Ascending aorta (tissue), 2 donors: ENCODE measurements at regions not wholly inside any gene's neighbourhood (a gene's known extent, or its start where the extent isn't known, plus 50 kb on each side); places are given as distances from the start of the nearest gene placed in this dataset.

ENCODE experiments used
- DNase-seq, 2 donors: peaks; one replicate each; pipeline ENCODE4 v3.0.0-alpha.2; 2019; ENCODE audit warnings: low spot score in 2 of 2
- H3K27ac ChIP-seq, 2 donors: fragments of 200-600 bp; sonication (generic); one replicate each; pipeline ENCODE4 v1.5.1; 2016 to 2017; ENCODE audit warnings: mild to moderate bottlenecking in 1 of 2
- H3K27me3 ChIP-seq: fragments of 200-600 bp; sonication (generic); one replicate; pipeline ENCODE4 v1.5.1; 2017
- H3K36me3 ChIP-seq, 2 donors: fragments of 200-600 bp; sonication (generic); one replicate each; pipeline ENCODE4 v1.5.1; 2016
- H3K4me1 ChIP-seq, 2 donors: fragments of 200-600 bp; sonication (generic); one replicate each; pipeline ENCODE4 v1.5.1; 2016 to 2017; ENCODE audit warnings: mild to moderate bottlenecking in 1 of 2
- H3K4me3 ChIP-seq, 2 donors: fragments of 200-600 bp; sonication (generic); one replicate each; pipeline ENCODE4 v1.5.1; 2016 to 2017; ENCODE audit warnings: mild to moderate bottlenecking in 1 of 2
- H3K9me3 ChIP-seq, 2 donors: fragments of 200-600 bp; sonication (generic); one replicate each; pipeline ENCODE4 v1.5.1; 2016
- intact Hi-C: fragments of 100-400 bp; cut with DNase I; formaldehyde crosslinking; loops from one replicate; pipeline ENCODE4 v1.15.1; 2023
- TF ChIP-seq, protein P1 (sequence below), 3 experiments: fragments of 200-600 bp in 2 of 3; fragments of 450-650 bp in 1 of 3; sonication (generic) in 2 of 3; IDR thresholded peaks; one replicate each; pipeline ENCODE4 v1.5.1; 2016 to 2019; ENCODE audit warnings: antibody characterized with exemption in 3 of 3, mild to moderate bottlenecking in 1 of 3, moderate library complexity in 1 of 3

DNA sequence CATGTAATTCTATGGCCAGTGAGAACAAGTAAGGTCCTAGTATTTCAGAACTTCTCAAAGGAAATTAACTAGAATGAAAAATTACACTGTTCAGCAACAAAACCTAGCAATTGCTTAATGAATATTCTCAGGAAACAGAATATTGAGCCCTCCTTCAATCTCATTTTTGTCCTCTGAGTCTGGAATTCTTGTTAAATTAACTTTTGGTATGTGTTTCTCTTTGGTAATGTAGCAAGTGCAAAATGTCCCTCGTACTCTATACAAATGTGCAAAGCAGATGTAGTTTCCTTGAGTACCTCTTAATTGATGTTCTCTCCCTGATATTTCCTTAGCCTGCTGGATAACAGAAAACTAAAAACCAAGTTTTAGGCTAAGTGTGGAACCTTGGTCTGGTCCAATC is 190.8 kb upstream of the CNOT2 start:
- intact Hi-C loops, result loop anchor here (5.0 kb wide), 1 partner anchor 135 kb away; no protein-coding TSS in a partner anchor
- no peaks in the 10 kb centered on the region for H3K4me1 ChIP-seq
- TF ChIP-seq, protein P1, sequence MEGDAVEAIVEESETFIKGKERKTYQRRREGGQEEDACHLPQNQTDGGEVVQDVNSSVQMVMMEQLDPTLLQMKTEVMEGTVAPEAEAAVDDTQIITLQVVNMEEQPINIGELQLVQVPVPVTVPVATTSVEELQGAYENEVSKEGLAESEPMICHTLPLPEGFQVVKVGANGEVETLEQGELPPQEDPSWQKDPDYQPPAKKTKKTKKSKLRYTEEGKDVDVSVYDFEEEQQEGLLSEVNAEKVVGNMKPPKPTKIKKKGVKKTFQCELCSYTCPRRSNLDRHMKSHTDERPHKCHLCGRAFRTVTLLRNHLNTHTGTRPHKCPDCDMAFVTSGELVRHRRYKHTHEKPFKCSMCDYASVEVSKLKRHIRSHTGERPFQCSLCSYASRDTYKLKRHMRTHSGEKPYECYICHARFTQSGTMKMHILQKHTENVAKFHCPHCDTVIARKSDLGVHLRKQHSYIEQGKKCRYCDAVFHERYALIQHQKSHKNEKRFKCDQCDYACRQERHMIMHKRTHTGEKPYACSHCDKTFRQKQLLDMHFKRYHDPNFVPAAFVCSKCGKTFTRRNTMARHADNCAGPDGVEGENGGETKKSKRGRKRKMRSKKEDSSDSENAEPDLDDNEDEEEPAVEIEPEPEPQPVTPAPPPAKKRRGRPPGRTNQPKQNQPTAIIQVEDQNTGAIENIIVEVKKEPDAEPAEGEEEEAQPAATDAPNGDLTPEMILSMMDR (IDR thresholded peaks at IDR 0.05), result no peak
- no peak for DNase-seq
- no peaks in the 10 kb centered on the region for H3K9me3 ChIP-seq
- H3K4me3 ChIP-seq, result no peak overlapping the region
- no peaks in the 10 kb centered on the region for H3K27me3 ChIP-seq
- H3K36me3 ChIP-seq, result no peaks in the 10 kb centered on the region
- H3K27ac ChIP-seq, result no peak overlapping the region

DNA sequence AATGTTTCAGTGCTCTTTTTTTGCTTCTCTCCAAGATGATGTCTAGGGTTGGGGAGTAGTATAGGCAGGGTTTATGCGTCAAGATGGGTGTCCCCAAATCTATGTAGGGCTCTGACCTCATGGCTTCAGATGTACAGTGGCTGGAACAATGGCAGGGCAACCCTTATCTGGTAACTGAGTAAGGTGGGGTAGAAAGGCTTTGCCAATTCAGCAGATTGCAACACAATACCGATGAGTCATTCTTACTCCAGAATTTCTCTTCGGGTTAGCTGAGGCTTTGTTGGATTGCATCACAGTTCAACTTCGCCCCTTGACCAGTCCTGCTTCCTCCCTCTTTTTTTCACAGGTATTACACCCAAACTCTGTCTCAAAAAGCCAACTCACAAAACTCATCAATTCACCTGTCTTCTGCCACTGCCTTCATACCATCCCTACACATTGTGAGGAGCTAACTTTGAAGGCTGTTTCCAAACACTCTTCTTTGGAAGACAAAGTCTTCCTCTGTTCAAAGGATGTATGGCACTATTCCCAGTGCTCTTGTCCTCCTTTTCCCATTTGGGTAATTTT is 190.2 kb upstream of the CNOT2 start:
- Histone ChIP-seq H3K4me1 (no peaks in the 10 kb centered on the region), H3K9me3 (no peaks in the 10 kb centered on the region), H3K4me3 (no peak overlapping the region), H3K27me3 (no peaks in the 10 kb centered on the region), H3K36me3 (no peaks in the 10 kb centered on the region), H3K27ac (no peak overlapping the region)
- intact Hi-C loops, result loop anchor here (5.0 kb wide), 1 partner anchor 136 kb away; no protein-coding TSS in a partner anchor
- peak in 1 of 2 donors; percentile 76 for DNase-seq
- TF ChIP-seq, protein P1 (IDR thresholded peaks at IDR 0.05), result no peak

DNA sequence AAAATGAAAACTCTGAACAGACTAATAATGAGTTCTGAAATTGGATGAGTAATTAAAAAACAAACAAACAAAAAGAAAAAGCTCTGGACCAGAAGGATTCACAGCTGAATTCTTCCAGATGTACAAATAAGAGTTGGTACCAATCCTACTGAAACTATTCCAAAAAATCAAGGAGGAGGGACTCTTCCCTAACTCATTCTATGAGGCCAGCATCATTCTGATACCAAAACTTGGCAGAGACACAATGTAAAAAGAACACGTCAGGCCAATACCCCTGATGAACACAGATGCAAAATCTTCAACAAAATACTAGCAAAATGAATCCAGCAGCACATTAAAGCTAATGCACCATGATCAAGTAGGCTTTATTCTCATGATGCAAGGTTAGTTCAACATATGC is 183.9 kb upstream of the CNOT2 start:
- Histone ChIP-seq H3K27ac (no peak overlapping the region), H3K27me3 (no peaks in the 10 kb centered on the region), H3K4me3 (no peak overlapping the region), H3K36me3 (no peaks in the 10 kb centered on the region), H3K9me3 (no peaks in the 10 kb centered on the region), H3K4me1 (no peaks in the 10 kb centered on the region)
- no peak for DNase-seq
- intact Hi-C loops, result no loop called here
- TF ChIP-seq, protein P1 (IDR thresholded peaks at IDR 0.05), result no peak

DNA sequence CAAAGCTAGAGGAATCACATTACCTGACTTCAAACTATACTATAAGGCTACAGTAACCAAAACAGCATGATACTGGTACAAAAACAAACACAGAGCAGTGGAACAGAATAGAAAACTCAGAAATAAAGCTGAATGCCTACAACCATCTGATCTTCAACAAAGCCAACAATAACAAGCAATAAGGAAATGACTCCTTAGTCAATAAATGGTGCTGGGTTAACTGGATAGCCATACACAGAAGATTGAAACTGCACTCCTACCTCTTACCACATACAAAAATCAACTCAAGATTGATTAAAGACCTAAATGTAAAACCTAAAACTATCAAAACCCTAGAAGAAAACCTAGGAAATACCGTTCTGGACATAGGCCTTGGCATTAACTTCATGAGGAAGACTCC is 182.6 kb upstream of the CNOT2 start:
- no peaks in the 10 kb centered on the region for H3K27me3 ChIP-seq
- H3K36me3 ChIP-seq, result no peaks in the 10 kb centered on the region
- H3K4me1 ChIP-seq, result no peaks in the 10 kb centered on the region
- H3K9me3 ChIP-seq, result no peaks in the 10 kb centered on the region
- no peak overlapping the region for H3K27ac ChIP-seq
- DNase-seq, result no peak
- intact Hi-C loops, result no loop called here
- no peak overlapping the region for H3K4me3 ChIP-seq
- TF ChIP-seq, protein P1 (IDR thresholded peaks at IDR 0.05), result no peak

DNA sequence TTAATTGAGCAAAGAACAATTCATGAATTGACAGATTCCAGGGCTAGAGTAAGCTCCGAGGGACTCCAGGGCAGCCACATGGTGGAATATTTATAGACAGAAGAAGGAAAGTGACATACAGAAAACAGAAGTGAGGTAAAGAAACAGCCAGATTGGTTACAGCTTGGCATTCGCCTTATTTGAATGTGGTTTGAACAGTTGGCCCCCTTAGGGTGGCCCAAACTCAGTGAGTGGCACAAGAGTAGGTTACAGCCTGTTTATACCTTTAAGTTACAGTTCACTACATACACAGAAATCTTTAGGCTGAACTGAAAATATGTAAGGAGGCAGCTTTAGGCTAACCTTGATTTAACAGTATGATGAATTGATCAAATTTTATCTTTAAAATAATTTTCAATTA is 174.5 kb upstream of the CNOT2 start:
- DNase-seq, result no peak
- no peaks in the 10 kb centered on the region for H3K4me1 ChIP-seq
- no peaks in the 10 kb centered on the region for H3K36me3 ChIP-seq

More for the DNA sequence above, 174.5 kb upstream of the CNOT2 start:
- intact Hi-C loops, result no loop called here
- Histone ChIP-seq H3K9me3 (no peaks in the 10 kb centered on the region), H3K27ac (no peak overlapping the region), H3K4me3 (no peak overlapping the region), H3K27me3 (no peaks in the 10 kb centered on the region)
- TF ChIP-seq, protein P1 (IDR thresholded peaks at IDR 0.05), result no peak
